Gastroesophageal sphincter (tissue), 4 donors: ENCODE measurements at regions not wholly inside any gene's neighbourhood (a gene's known extent, or its start where the extent isn't known, plus 50 kb on each side); places are given as distances from the start of the nearest gene placed in this dataset.

Experiments used
- ATAC-seq: fragments of 150-250 bp; one replicate; pipeline ENCODE4 v1.9.1; 2016; ENCODE audit warnings: mild to moderate bottlenecking, moderate library complexity
- H3K27ac ChIP-seq, 4 donors: fragments of 200-600 bp; sonication (generic) in 3 of 4; 1 replicate in 3 of 4; 2 replicates in 1 of 4; pipeline ENCODE4 v1.5.1; 2016 to 2019
- H3K27me3 ChIP-seq: fragments of 200-600 bp; sonication (generic); one replicate; pipeline ENCODE4 v1.5.1; 2019
- H3K36me3 ChIP-seq, 2 donors: fragments of 200-600 bp; sonication (generic); one replicate each; pipeline ENCODE4 v1.5.1; 2019; ENCODE audit warnings: control low read depth in 1 of 2
- H3K4me1 ChIP-seq, 3 donors: fragments of 200-600 bp; sonication (generic); 1 replicate in 2 of 3; 2 replicates in 1 of 3; pipeline ENCODE4 v1.5.1; 2016 to 2019; ENCODE audit warnings: control low read depth in 2 of 3
- H3K4me3 ChIP-seq, 2 donors: fragments of 200-600 bp; sonication (generic); one replicate each; pipeline ENCODE4 v1.5.1; 2019; ENCODE audit warnings: mild to moderate bottlenecking in 1 of 2, moderate library complexity in 1 of 2
- H3K9me3 ChIP-seq, 3 donors: fragments of 200-600 bp; sonication (generic); one replicate each; pipeline ENCODE4 v1.5.1; 2017 to 2019; ENCODE audit warnings: control low read depth in 2 of 3
- CTCF ChIP-seq, 4 experiments: fragments of 200-600 bp in 2 of 4; fragments of 450-650 bp in 2 of 4; sonication (generic) in 1 of 4; IDR thresholded peaks; one replicate each; pipeline ENCODE4 v1.5.1; 2017 to 2019; ENCODE audit warnings: antibody characterized with exemption in 4 of 4, mild to moderate bottlenecking in 2 of 4, moderate library complexity in 2 of 4
- EP300 ChIP-seq: sonication (generic); formaldehyde crosslinking; IDR thresholded peaks from one replicate; pipeline ENCODE4 v1.6.1; 2017; ENCODE audit warnings: antibody characterized with exemption, mild to moderate bottlenecking
- POLR2A ChIP-seq, 2 donors: fragments of 450-650 bp; IDR thresholded peaks; one replicate each; pipeline ENCODE4 v1.6.1; 2017; ENCODE audit warnings: antibody characterized with exemption in 2 of 2, mild to moderate bottlenecking in 2 of 2, moderate library complexity in 1 of 2
- POLR2AphosphoS5 ChIP-seq: sonication (generic); formaldehyde crosslinking; IDR thresholded peaks from one replicate; pipeline ENCODE4 v1.6.1; 2017; ENCODE audit warnings: antibody characterized with exemption
- WGBS, 2 donors: methylation state at CpG; one replicate each; pipeline ENCODE4 v1.1.5; 2018; ENCODE audit warnings: low coverage in 1 of 2; 5-methylcytosine and 5-hydroxymethylcytosine counted together

DNA sequence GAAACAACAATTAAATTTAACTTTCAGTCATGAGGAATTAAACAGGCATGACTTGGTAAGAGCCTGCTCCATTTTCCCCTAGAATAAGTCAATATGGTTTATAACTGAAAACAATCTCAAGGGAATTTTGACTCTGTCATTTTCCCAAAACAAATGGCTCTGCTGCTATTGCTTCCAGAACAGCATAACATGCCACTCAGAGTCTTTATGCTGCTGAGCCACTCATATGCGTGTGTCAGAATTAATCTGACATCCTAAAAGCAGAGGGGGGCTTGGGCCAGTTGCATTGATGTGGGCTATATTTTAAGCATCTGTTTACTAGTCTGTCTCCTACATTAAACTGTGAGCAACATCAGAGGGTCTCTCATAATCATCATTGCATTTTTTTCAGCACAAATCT lies 111.1 kb upstream of the ABI3BP start:
- Histone ChIP-seq H3K4me1 (peaks cover 0 to 23% (median 2%) of the 10 kb centered on the region in 3 donors), H3K4me3 (no peak overlapping the region), H3K9me3 (peaks cover 0 to 17% (median 0%) of the 10 kb centered on the region in 3 donors), H3K27me3 (no peaks in the 10 kb centered on the region), H3K27ac (no peak overlapping the region), H3K36me3 (no peaks in the 10 kb centered on the region)
- WGBS, 2 donors = 60% methylated on average over 1 of the region's 1 CpG; no CpG with 5 or more reads in 1 of the 2 donors
- ATAC-seq = no peak
- TF ChIP-seq CTCF (IDR thresholded peaks at IDR 0.05) (no peak), EP300 (no peak), POLR2A (IDR thresholded peaks at IDR 0.05) (no peak), POLR2AphosphoS5 (no peak)

GRCh38 chr3:101102678-101103296 lies 109.6 kb upstream of the ABI3BP start:
- H3K27me3 ChIP-seq = no peaks in the 10 kb centered on the region
- H3K4me1 ChIP-seq = peaks cover 0 to 23% (median 2%) of the 10 kb centered on the region in 3 donors
- H3K4me3 ChIP-seq = no peak overlapping the region
- WGBS, 2 donors = 5 to 16% methylated on average over 4 of the region's 4 CpGs
- peaks cover 0 to 2% (median 0%) of the 10 kb centered on the region in 3 donors for H3K9me3 ChIP-seq
- no peak for TF ChIP-seq POLR2A (IDR thresholded peaks at IDR 0.05)
- no peak for TF ChIP-seq CTCF (IDR thresholded peaks at IDR 0.05)
- peak; percentile 92 for TF ChIP-seq POLR2AphosphoS5
- TF ChIP-seq EP300 = no peak
- no peaks in the 10 kb centered on the region for H3K36me3 ChIP-seq
- H3K27ac ChIP-seq = peak overlapping the region in 3 of 4 donors; percentile 8 to 46 (median 44)
- no peak for ATAC-seq

DNA sequence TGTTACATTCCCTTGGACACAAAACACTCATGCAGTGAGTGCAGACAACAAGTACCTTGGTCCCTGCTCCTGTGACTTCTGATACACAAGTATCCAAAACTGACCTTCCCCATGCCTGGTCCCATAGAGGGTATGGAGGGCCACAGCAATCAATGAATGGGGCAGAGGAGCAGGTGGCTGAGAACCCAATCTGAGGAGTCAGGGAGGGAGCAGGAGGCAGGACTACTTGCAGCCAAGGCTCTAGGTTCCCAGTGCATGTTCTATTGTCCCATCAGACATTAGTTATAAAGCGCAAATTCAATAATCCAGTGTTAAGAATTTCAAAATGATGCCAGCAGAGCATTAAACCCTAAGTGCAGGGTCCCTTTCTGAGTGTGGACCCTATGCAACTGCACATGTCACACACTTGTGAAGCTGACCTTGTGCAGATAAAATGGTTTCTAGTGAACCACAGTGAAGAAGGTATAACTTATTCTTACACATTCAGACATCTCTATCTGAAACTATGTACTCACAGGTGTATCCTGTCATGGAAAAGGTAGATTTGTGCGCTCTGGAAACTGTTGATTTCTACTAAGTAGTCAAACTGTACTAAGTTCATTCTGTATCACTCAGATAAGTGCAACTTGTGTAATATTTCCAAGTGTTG lies 107.3 kb upstream of the ABI3BP start:
- Histone ChIP-seq H3K27ac (no peak overlapping the region), H3K9me3 (no peaks in the 10 kb centered on the region), H3K4me1 (peaks cover 2 to 29% (median 3%) of the 10 kb centered on the region in 3 donors), H3K36me3 (no peaks in the 10 kb centered on the region), H3K27me3 (no peaks in the 10 kb centered on the region), H3K4me3 (no peak overlapping the region)
- no peak for ATAC-seq
- 15 to 65% methylated on average over 2 of the region's 2 CpGs for WGBS, 2 donors
- TF ChIP-seq POLR2A (IDR thresholded peaks at IDR 0.05) = no peak
- no peak for TF ChIP-seq CTCF (IDR thresholded peaks at IDR 0.05)
- no peak for TF ChIP-seq POLR2AphosphoS5
- TF ChIP-seq EP300 = no peak

DNA sequence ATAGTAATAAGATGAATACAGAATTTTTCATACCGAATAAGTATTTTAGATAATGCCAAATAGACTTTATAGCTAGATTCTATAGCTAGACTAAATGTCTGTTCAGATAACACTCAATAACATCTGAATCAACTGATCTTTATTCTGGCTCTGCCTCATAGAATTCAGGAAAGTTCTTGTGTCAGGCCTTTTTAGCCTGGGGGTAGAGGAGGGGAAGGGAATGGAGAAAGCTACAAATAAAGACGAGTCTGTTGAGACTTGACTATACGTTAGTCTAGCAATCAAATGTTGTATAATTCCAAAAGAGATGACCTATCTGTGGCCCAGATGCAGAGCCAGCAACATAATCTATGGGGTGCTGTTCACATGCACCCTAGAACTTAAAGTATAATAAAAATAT lies 106.6 kb upstream of the ABI3BP start:
- no peak for TF ChIP-seq POLR2A (IDR thresholded peaks at IDR 0.05)
- no peak for TF ChIP-seq EP300
- no peak for TF ChIP-seq POLR2AphosphoS5
- no peak for TF ChIP-seq CTCF (IDR thresholded peaks at IDR 0.05)
- peaks cover 2 to 36% (median 3%) of the 10 kb centered on the region in 3 donors for H3K4me1 ChIP-seq
- H3K36me3 ChIP-seq = no peaks in the 10 kb centered on the region
- WGBS, 2 donors = 80 to 92% methylated on average over 3 of the region's 3 CpGs
- no peaks in the 10 kb centered on the region for H3K27me3 ChIP-seq
- no peak for ATAC-seq
- H3K9me3 ChIP-seq = no peaks in the 10 kb centered on the region
- H3K4me3 ChIP-seq = no peak overlapping the region
- H3K27ac ChIP-seq = no peak overlapping the region

- H3K9me3 ChIP-seq = no peaks in the 10 kb centered on the region
- H3K27ac ChIP-seq = no peak overlapping the region
- no peak overlapping the region for H3K4me3 ChIP-seq
- H3K4me1 ChIP-seq = peaks cover 0 to 14% (median 3%) of the 10 kb centered on the region in 3 donors
- ATAC-seq = no peak
- 88 to 96% methylated on average over 1 to 2 of the region's 2 CpGs for WGBS, 2 donors
- no peaks in the 10 kb centered on the region for H3K27me3 ChIP-seq
- TF ChIP-seq POLR2A (IDR thresholded peaks at IDR 0.05) (no peak), CTCF (IDR thresholded peaks at IDR 0.05) (no peak), EP300 (no peak), POLR2AphosphoS5 (no peak)
- no peaks in the 10 kb centered on the region for H3K36me3 ChIP-seq
These were observed 103.2 kb upstream of the ABI3BP start for GRCh38 chr3:101096444-101096843.
